ENCODE measurements at regions not wholly inside any gene's neighbourhood (a gene's known extent, or its start where the extent isn't known, plus 50 kb on each side); places are given as distances from the start of the nearest gene placed in this dataset.

DNA sequence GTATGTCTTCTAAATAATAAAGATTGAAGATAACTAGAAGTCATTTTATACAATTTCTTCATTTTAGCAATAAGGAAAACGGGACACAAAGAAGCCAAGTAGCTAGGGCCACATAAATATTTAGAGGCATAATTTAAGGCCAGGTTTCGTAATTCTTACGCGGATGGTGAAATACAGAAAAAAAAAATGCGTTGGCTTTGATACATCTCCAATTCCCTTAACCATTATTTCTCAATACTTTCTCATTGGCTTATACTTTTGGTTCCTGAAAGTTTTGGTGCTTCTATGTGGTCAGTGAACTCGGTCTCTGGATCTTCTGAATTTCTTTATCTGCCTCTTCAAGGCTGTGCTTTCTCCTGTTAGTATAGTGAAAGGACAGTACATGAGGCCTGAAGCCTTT is 888.1 kb downstream of the KCNJ2 start:
- TF ChIP-seq EZH2phosphoT487 (IDR thresholded peaks at IDR 0.05; ENCODE audit: borderline replicate concordance): no peak
- TF ChIP-seq, protein P1, sequence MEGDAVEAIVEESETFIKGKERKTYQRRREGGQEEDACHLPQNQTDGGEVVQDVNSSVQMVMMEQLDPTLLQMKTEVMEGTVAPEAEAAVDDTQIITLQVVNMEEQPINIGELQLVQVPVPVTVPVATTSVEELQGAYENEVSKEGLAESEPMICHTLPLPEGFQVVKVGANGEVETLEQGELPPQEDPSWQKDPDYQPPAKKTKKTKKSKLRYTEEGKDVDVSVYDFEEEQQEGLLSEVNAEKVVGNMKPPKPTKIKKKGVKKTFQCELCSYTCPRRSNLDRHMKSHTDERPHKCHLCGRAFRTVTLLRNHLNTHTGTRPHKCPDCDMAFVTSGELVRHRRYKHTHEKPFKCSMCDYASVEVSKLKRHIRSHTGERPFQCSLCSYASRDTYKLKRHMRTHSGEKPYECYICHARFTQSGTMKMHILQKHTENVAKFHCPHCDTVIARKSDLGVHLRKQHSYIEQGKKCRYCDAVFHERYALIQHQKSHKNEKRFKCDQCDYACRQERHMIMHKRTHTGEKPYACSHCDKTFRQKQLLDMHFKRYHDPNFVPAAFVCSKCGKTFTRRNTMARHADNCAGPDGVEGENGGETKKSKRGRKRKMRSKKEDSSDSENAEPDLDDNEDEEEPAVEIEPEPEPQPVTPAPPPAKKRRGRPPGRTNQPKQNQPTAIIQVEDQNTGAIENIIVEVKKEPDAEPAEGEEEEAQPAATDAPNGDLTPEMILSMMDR (conservative IDR thresholded peaks at IDR 0.05; ENCODE audit: low read length): no peak

Measured in Loucy (cell line).